Endothelial cell of umbilical vein (primary cell): ENCODE measurements at regions not wholly inside any gene's neighbourhood (a gene's known extent, or its start where the extent isn't known, plus 50 kb on each side); places are given as distances from the start of the nearest gene placed in this dataset.

Experiments used
- BruUV-seq: library from RNA; stranded (reverse); fragments of 400-500 nt; replicated peaks from 2 replicates; lab custom pipeline; 2021; lab: Mats Ljungman, UMichigan
- CTCF ChIA-PET: fragments of 300-600, 350-600 bp; sonication (Branson Sonifier 250); formaldehyde crosslinking; loops from one replicate; lab custom pipeline; 2021; ENCODE audit warnings: antibody characterized with exemption, inconsistent platforms; lab: Charles Lee
- POLR2A ChIA-PET: fragments of 300-600, 350-600 bp; sonication (Branson Sonifier 250); formaldehyde crosslinking; loops from one replicate; lab custom pipeline; 2021; ENCODE audit warnings: antibody characterized with exemption, inconsistent platforms; lab: Charles Lee
- DNase-seq: peaks from one replicate; pipeline ENCODE4 v3.0.0-alpha.2; 2011; ENCODE audit warnings: low read depth, low spot score
- FAIRE-seq: peaks from 2 replicates; lab custom pipeline; 2011; peaks lifted over from hg19 to GRCh38; lab: Jason Lieb, UNC
- H2AFZ ChIP-seq: 2 replicates; pipeline ENCODE4 v1.6.0; 2012; ENCODE audit warnings: low read depth, low read length, control low read depth, inconsistent platforms
- H3K27ac ChIP-seq: 2 replicates; pipeline ENCODE4 v1.5.1; 2011; ENCODE audit warnings: low read depth, mild to moderate bottlenecking, control low read depth, low read length, moderate library complexity; ENCODE audit not compliant: insufficient read depth
- H3K27me3 ChIP-seq, 2 experiments: 2 replicates each; pipeline versions ENCODE4 v1.6.0 to v1.6.1; 2011; ENCODE audit warnings: low read length in 2 of 2, mixed read lengths in 1 of 2; ENCODE audit not compliant: control insufficient read depth in 2 of 2, insufficient read depth in 2 of 2
- H3K36me3 ChIP-seq, 2 experiments: 2 replicates in 1 of 2; 3 replicates in 1 of 2; pipeline ENCODE4 v1.5.1; 2011; ENCODE audit warnings: low read length in 2 of 2, mild to moderate bottlenecking in 1 of 2, moderate library complexity in 1 of 2; ENCODE audit not compliant: control insufficient read depth in 2 of 2, insufficient read depth in 2 of 2; ENCODE audit errors: extremely low read depth in 1 of 2
- H3K4me1 ChIP-seq: 3 replicates; pipeline ENCODE4 v1.5.1; 2011; ENCODE audit warnings: mild to moderate bottlenecking, low read length; ENCODE audit not compliant: control insufficient read depth, insufficient read depth; ENCODE audit errors: extremely low read depth
- H3K4me2 ChIP-seq: 2 replicates; pipeline ENCODE4 v1.6.1; 2011; ENCODE audit warnings: low read length, control low read depth, mixed read lengths; ENCODE audit not compliant: insufficient read depth
- H3K4me3 ChIP-seq, 3 experiments: fragments of 200-600 bp in 1 of 3; sonication (generic), shearing (Covaris generic) in 1 of 3; replicated peaks in 1 of 3; 2 replicates each; pipeline ENCODE4 v1.5.1; 2011 to 2016; ENCODE audit warnings: control low read depth in 3 of 3, low read length in 3 of 3, mild to moderate bottlenecking in 2 of 3, inconsistent platforms in 1 of 3, low read depth in 1 of 3, moderate library complexity in 1 of 3; ENCODE audit not compliant: insufficient read depth in 1 of 3
- H3K79me2 ChIP-seq: 2 replicates; pipeline ENCODE4 v1.6.0; 2012; ENCODE audit warnings: low read length, inconsistent platforms; ENCODE audit not compliant: control insufficient read depth, insufficient read depth
- H3K9ac ChIP-seq: replicated peaks from 2 replicates; pipeline ENCODE3; 2011; ENCODE audit warnings: low read length, control low read depth; ENCODE audit not compliant: insufficient read depth; ENCODE audit errors: extremely low read depth
- H3K9me1 ChIP-seq: replicated peaks from 3 replicates; pipeline ENCODE4 v1.6.0; 2011; ENCODE audit warnings: mild to moderate bottlenecking, low read length; ENCODE audit not compliant: control insufficient read depth, insufficient read depth; ENCODE audit errors: extremely low read depth
- H3K9me3 ChIP-seq: replicated peaks from 2 replicates; pipeline ENCODE4 v1.5.1; 2012; ENCODE audit warnings: low read length, inconsistent platforms; ENCODE audit not compliant: control insufficient read depth, insufficient read depth
- H4K20me1 ChIP-seq: replicated peaks from 2 replicates; pipeline ENCODE3; 2011; ENCODE audit warnings: mild to moderate bottlenecking, low read length; ENCODE audit not compliant: control insufficient read depth, insufficient read depth; ENCODE audit errors: extremely low read depth
- EZH2 ChIP-seq: IDR thresholded peaks from 2 replicates; pipeline ENCODE4 v1.6.1; 2012; ENCODE audit warnings: borderline replicate concordance, low read depth, mild to moderate bottlenecking, moderate library complexity, low read length, inconsistent platforms; ENCODE audit not compliant: severe bottlenecking
- FOS ChIP-seq: IDR thresholded peaks from 2 replicates; pipeline ENCODE4 v1.6.1; 2011; ENCODE audit warnings: mild to moderate bottlenecking, low read length, moderate library complexity, borderline replicate concordance; ENCODE audit not compliant: insufficient read depth
- GATA2 ChIP-seq: IDR thresholded peaks from 2 replicates; pipeline ENCODE4 v1.7.0; 2011; ENCODE audit warnings: low read depth, mild to moderate bottlenecking, moderate library complexity, mixed read lengths, low read length; ENCODE audit not compliant: insufficient read length, insufficient read depth
- JUN ChIP-seq: IDR thresholded peaks from 2 replicates; pipeline ENCODE4 v1.6.1; 2011; ENCODE audit warnings: borderline replicate concordance, low read depth; ENCODE audit not compliant: insufficient read length, insufficient read depth
- MYC ChIP-seq: IDR thresholded peaks from one replicate; pipeline ENCODE4 v1.6.1; 2011; ENCODE audit warnings: mild to moderate bottlenecking, low read depth, low read length
- POLR2A ChIP-seq: IDR thresholded peaks from 2 replicates; pipeline ENCODE4 v1.6.1; 2012; ENCODE audit warnings: low read depth, mild to moderate bottlenecking, control low read depth, low read length
- POLR2AphosphoS5 ChIP-seq: IDR thresholded peaks from 2 replicates; pipeline ENCODE4 v1.6.1; 2012; ENCODE audit warnings: low read depth, mild to moderate bottlenecking, control low read depth, low read length, moderate library complexity; ENCODE audit not compliant: insufficient read depth
- dilution Hi-C: fragments of 300-500 bp; cut with MboI; formaldehyde crosslinking; loops from one replicate; pipeline ENCODE4 v1.15.0; 2019; ENCODE audit warnings: low sequenced_read_pairs; ENCODE audit not compliant: extremely low pct_ligation_motif_present
- intact Hi-C: fragments of 100-400 bp; cut with micrococcal nuclease; formaldehyde crosslinking; loops from one replicate; pipeline ENCODE4 v1.10.0; 2022
- TF ChIP-seq, protein P1 (sequence below): IDR thresholded peaks from 2 replicates; pipeline ENCODE4 v1.6.1; 2011; ENCODE audit not compliant: insufficient read depth, insufficient read length
- TF ChIP-seq, protein P2 (sequence below), 2 donors: IDR thresholded peaks; 1 replicate in 1 of 2; 2 replicates in 1 of 2; pipeline ENCODE4 v1.5.1; 2011; ENCODE audit warnings: low read length in 2 of 2, mild to moderate bottlenecking in 2 of 2, moderate library complexity in 2 of 2, control low read depth in 1 of 2, inconsistent platforms in 1 of 2, low read depth in 1 of 2; ENCODE audit not compliant: insufficient read depth in 1 of 2; ENCODE audit errors: extremely low read depth in 1 of 2

DNA sequence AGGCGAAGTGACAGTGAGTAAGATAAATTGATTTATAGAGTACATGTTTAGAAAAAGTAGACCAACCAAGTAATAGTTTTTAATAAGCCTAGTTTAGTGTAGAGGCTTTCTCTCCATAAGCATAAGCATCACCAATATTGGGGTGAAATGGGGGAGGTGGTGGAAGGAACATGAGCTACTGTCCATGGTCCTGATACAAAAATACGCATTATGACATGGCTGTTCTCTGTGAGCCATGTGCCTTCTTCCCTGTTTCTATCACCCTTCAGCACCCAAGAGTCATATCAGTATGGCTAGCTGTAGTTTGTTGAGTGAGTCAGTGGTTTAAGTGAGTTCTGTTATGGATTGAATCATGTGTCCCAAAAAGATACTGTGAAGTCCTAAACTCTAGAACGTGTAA, 150.8 kb downstream of the EDN1 start:
- peaks cover 0 to 2% of the 10 kb centered on the region in 2 experiments for H3K27me3 ChIP-seq
- no peaks in the 10 kb centered on the region for H3K79me2 ChIP-seq
- DNase-seq (peak; percentile 14), FAIRE-seq (no peak)
- H3K4me3 ChIP-seq: no peak overlapping the region
- ChIA-PET POLR2A (no interaction called here), CTCF (interaction anchor here (1.0 to 1.3 kb wide), 2 partner anchors 55 to 63 kb away, joined by 3 to 4 read pairs; no protein-coding TSS in a partner anchor)
- no peaks in the 10 kb centered on the region for H3K36me3 ChIP-seq
- no peaks in the 10 kb centered on the region for H4K20me1 ChIP-seq
- H3K9me3 ChIP-seq: no peaks in the 10 kb centered on the region
- no peaks in the 10 kb centered on the region for H3K9me1 ChIP-seq
- H3K27ac ChIP-seq: no peak overlapping the region
- H2AFZ ChIP-seq: no peak overlapping the region
- dilution Hi-C loops (no loop called here), intact Hi-C loops (no loop called here)
- peaks cover 4% of the 10 kb centered on the region for H3K4me1 ChIP-seq
- H3K4me2 ChIP-seq: no peak overlapping the region
- no peak for TF ChIP-seq GATA2
- no peak for TF ChIP-seq JUN
- TF ChIP-seq, protein P1, sequence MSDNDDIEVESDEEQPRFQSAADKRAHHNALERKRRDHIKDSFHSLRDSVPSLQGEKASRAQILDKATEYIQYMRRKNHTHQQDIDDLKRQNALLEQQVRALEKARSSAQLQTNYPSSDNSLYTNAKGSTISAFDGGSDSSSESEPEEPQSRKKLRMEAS: no peak
- TF ChIP-seq EZH2: no peak
- TF ChIP-seq MYC: no peak
- TF ChIP-seq, protein P2, sequence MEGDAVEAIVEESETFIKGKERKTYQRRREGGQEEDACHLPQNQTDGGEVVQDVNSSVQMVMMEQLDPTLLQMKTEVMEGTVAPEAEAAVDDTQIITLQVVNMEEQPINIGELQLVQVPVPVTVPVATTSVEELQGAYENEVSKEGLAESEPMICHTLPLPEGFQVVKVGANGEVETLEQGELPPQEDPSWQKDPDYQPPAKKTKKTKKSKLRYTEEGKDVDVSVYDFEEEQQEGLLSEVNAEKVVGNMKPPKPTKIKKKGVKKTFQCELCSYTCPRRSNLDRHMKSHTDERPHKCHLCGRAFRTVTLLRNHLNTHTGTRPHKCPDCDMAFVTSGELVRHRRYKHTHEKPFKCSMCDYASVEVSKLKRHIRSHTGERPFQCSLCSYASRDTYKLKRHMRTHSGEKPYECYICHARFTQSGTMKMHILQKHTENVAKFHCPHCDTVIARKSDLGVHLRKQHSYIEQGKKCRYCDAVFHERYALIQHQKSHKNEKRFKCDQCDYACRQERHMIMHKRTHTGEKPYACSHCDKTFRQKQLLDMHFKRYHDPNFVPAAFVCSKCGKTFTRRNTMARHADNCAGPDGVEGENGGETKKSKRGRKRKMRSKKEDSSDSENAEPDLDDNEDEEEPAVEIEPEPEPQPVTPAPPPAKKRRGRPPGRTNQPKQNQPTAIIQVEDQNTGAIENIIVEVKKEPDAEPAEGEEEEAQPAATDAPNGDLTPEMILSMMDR (IDR thresholded peaks at IDR 0.05; ENCODE audit: extremely low read depth in 1 of 2, insufficient read depth in 1 of 2, low read depth in 1 of 2, low read length in 2 of 2): no peak
- no peak for TF ChIP-seq POLR2A
- TF ChIP-seq FOS: no peak
- TF ChIP-seq POLR2AphosphoS5: no peak
- BruUV-seq: no TSS peak
- H3K9ac ChIP-seq: no peak overlapping the region
